GM12892 (cell line): ENCODE measurements at regions not wholly inside any gene's neighbourhood (a gene's known extent, or its start where the extent isn't known, plus 50 kb on each side); places are given as distances from the start of the nearest gene placed in this dataset.
"Not testable (repeated sequence)": the region's sequence is repeated elsewhere in the genome, so short reads cannot be mapped to it uniquely, and the experiment has no call there.

Experiments used
- POLR2A ChIP-seq: IDR thresholded peaks from 2 replicates; pipeline ENCODE4 v1.6.1; 2011; ENCODE audit warnings: low read depth, low read length, control low read depth
- POLR2AphosphoS5 ChIP-seq: IDR thresholded peaks from 2 replicates; pipeline ENCODE4 v1.6.1; 2011; ENCODE audit warnings: low read depth, low read length, control low read depth

- TF ChIP-seq POLR2AphosphoS5, POLR2A: not testable (repeated sequence)
Measured at GRCh38 chr2:94785105-94785504, 86.1 kb upstream of the TEKT4 start.
